GM12891 (cell line): ENCODE measurements at regions not wholly inside any gene's neighbourhood (a gene's known extent, or its start where the extent isn't known, plus 50 kb on each side); places are given as distances from the start of the nearest gene placed in this dataset.

Experiments
- POLR2A ChIP-seq: IDR thresholded peaks from 2 replicates; pipeline ENCODE4 v1.6.1; 2011; ENCODE audit warnings: low read depth, low read length, control low read depth
- POU2F2 ChIP-seq: IDR thresholded peaks from 2 replicates; pipeline ENCODE4 v1.6.1; 2011; ENCODE audit warnings: low read depth, mild to moderate bottlenecking, control low read depth, low read length, moderate library complexity
- SPI1 ChIP-seq: IDR thresholded peaks from 2 replicates; pipeline ENCODE4 v1.6.1; 2011; ENCODE audit warnings: low read depth, low read length, control low read depth
- TAF1 ChIP-seq: IDR thresholded peaks from 2 replicates; pipeline ENCODE4 v1.6.1; 2011; ENCODE audit warnings: low read depth, low read length, control low read depth

GRCh38 chr9:115241641-115242040 lies 123.7 kb upstream of the TNC start:
- TF ChIP-seq POLR2A, result no peak
- TF ChIP-seq POU2F2, result no peak
- TF ChIP-seq TAF1, result no peak
- TF ChIP-seq SPI1, result no peak
